A673 (cell line): ENCODE measurements at regions not wholly inside any gene's neighbourhood (a gene's known extent, or its start where the extent isn't known, plus 50 kb on each side); places are given as distances from the start of the nearest gene placed in this dataset.

Experiments used
- EZH2 ChIP-seq: fragments of 200-600 bp; sonication (generic); IDR thresholded peaks from 2 replicates; pipeline ENCODE4 v1.6.1; 2017; ENCODE audit warnings: borderline replicate concordance, low read depth, mild to moderate bottlenecking, mixed read lengths, antibody characterized with exemption, low read length; ENCODE audit not compliant: poor library complexity, severe bottlenecking
- TF ChIP-seq, protein P1 (sequence below): fragments of 300-800, 200-600 bp; sonication (generic); conservative IDR thresholded peaks from 2 replicates; pipeline ENCODE4 v1.5.1; 2017; ENCODE audit warnings: low read depth, mild to moderate bottlenecking, antibody characterized with exemption, low read length, moderate library complexity, mixed read lengths

DNA sequence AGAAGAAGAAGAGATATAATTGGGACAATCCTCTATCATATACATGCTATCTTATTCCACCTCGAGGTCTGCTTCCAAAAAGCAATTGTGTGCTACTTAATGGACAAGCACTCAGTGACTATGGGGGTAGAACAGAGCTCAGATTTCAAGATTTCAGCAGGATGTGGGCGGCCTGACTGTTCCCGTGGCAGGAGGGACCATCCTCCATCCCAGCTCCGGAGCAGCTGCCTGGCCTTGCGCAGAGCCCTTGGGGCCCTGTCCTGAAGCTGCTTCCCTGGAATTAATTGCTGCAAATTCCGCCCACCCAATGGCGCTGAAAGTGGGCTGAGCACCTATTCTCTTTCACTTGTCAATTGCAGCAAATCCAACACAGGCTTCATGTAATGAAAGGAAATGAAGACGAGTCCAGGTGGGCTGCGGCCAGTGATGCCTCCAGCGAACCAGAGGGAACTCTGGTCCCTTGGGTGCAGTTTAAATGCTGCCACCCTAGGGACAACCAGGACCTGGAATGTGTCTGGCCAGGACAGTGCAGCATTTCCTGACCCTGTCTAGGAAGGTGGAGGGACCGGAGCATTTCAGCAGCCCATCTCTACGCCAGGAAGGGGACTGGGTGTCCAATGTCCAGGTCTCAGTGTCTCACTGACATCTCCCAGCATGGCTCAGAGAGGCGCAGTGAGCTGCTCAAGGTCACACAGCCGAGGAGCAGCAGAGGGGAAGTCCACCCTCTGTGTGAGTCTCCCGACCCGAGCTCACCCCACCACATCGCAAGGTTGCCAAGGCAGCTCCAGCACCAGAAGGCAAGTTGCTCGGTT lies 50.5 kb upstream of the FCN1 start:
- TF ChIP-seq, protein P1, sequence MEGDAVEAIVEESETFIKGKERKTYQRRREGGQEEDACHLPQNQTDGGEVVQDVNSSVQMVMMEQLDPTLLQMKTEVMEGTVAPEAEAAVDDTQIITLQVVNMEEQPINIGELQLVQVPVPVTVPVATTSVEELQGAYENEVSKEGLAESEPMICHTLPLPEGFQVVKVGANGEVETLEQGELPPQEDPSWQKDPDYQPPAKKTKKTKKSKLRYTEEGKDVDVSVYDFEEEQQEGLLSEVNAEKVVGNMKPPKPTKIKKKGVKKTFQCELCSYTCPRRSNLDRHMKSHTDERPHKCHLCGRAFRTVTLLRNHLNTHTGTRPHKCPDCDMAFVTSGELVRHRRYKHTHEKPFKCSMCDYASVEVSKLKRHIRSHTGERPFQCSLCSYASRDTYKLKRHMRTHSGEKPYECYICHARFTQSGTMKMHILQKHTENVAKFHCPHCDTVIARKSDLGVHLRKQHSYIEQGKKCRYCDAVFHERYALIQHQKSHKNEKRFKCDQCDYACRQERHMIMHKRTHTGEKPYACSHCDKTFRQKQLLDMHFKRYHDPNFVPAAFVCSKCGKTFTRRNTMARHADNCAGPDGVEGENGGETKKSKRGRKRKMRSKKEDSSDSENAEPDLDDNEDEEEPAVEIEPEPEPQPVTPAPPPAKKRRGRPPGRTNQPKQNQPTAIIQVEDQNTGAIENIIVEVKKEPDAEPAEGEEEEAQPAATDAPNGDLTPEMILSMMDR: no peak
- TF ChIP-seq EZH2: no peak
